ENCODE measurements at regions not wholly inside any gene's neighbourhood (a gene's known extent, or its start where the extent isn't known, plus 50 kb on each side); places are given as distances from the start of the nearest gene placed in this dataset.
"Not testable (repeated sequence)": the region's sequence is repeated elsewhere in the genome, so short reads cannot be mapped to it uniquely, and the experiment has no call there.

- Mint-ChIP-seq H3K27me3 (peaks cover 17% of the 10 kb centered on the region), H3K4me3 (no peak overlapping the region), H3K36me3 (no peaks in the 10 kb centered on the region), H3K27ac (no peak overlapping the region), H3K4me1 (no peaks in the 10 kb centered on the region), H3K9me3 (no peaks in the 10 kb centered on the region)
- ATAC-seq, result no peak
Measured at GRCh38 chrX:16307950-16308349, 140.7 kb downstream of the MAGEB17 start.

- ATAC-seq, result no peak
- Mint-ChIP-seq H3K9me3 (no peaks in the 10 kb centered on the region), H3K36me3 (no peaks in the 10 kb centered on the region), H3K4me1 (no peaks in the 10 kb centered on the region), H3K27me3 (peaks cover 17% of the 10 kb centered on the region), H3K4me3 (no peak overlapping the region), H3K27ac (no peak overlapping the region)
Measured at GRCh38 chrX:16308773-16309172, 141.5 kb downstream of the MAGEB17 start.

GRCh38 chrX:16310326-16310725 is 143.0 kb downstream of the MAGEB17 start:
- H3K27ac Mint-ChIP-seq, result no peak overlapping the region
- H3K27me3 Mint-ChIP-seq, result peaks cover 17% of the 10 kb centered on the region
- no peaks in the 10 kb centered on the region for H3K36me3 Mint-ChIP-seq
- H3K4me3 Mint-ChIP-seq, result no peak overlapping the region
- no peaks in the 10 kb centered on the region for H3K4me1 Mint-ChIP-seq
- H3K9me3 Mint-ChIP-seq, result no peaks in the 10 kb centered on the region
- no peak for ATAC-seq

- no peak overlapping the region for H3K27ac Mint-ChIP-seq
- no peak for ATAC-seq
Measured at GRCh38 chrX:16311671-16312070, 144.4 kb downstream of the MAGEB17 start.

GRCh38 chrX:16312761-16313623 is 145.7 kb downstream of the MAGEB17 start:
- Mint-ChIP-seq H3K9me3 (no peaks in the 10 kb centered on the region), H3K27ac (no peak overlapping the region), H3K4me1 (no peaks in the 10 kb centered on the region), H3K27me3 (peaks cover 17% of the 10 kb centered on the region), H3K4me3 (no peak overlapping the region), H3K36me3 (no peaks in the 10 kb centered on the region)
- no peak for ATAC-seq

More at GRCh38 chrX:16311671-16312070, 144.4 kb downstream of the MAGEB17 start:
- Mint-ChIP-seq H3K36me3 (no peaks in the 10 kb centered on the region), H3K4me1 (no peaks in the 10 kb centered on the region), H3K4me3 (no peak overlapping the region), H3K9me3 (no peaks in the 10 kb centered on the region), H3K27me3 (peaks cover 17% of the 10 kb centered on the region)

GRCh38 chrX:16316331-16316730 is 149.1 kb downstream of the MAGEB17 start:
- H3K36me3 Mint-ChIP-seq, result no peaks in the 10 kb centered on the region
- ATAC-seq, result no peak
- H3K9me3 Mint-ChIP-seq, result no peaks in the 10 kb centered on the region
- no peaks in the 10 kb centered on the region for H3K4me1 Mint-ChIP-seq
- no peak overlapping the region for H3K27ac Mint-ChIP-seq
- H3K4me3 Mint-ChIP-seq, result no peak overlapping the region
- H3K27me3 Mint-ChIP-seq, result peaks cover 19% of the 10 kb centered on the region

- Mint-ChIP-seq H3K27ac (no peak overlapping the region), H3K4me1 (no peaks in the 10 kb centered on the region), H3K27me3 (peaks cover 10% of the 10 kb centered on the region), H3K4me3 (no peak overlapping the region), H3K9me3 (no peaks in the 10 kb centered on the region), H3K36me3 (no peaks in the 10 kb centered on the region)
- ATAC-seq, result no peak
Measured at GRCh38 chrX:16319929-16320328, 152.6 kb downstream of the MAGEB17 start.

GRCh38 chrX:16320765-16321355 is 153.6 kb downstream of the MAGEB17 start:
- no peak overlapping the region for H3K27ac Mint-ChIP-seq
- no peak overlapping the region for H3K4me3 Mint-ChIP-seq
- peaks cover 10% of the 10 kb centered on the region for H3K27me3 Mint-ChIP-seq
- no peak for ATAC-seq
- no peaks in the 10 kb centered on the region for H3K36me3 Mint-ChIP-seq
- H3K4me1 Mint-ChIP-seq, result no peaks in the 10 kb centered on the region
- no peaks in the 10 kb centered on the region for H3K9me3 Mint-ChIP-seq

GRCh38 chrX:16333453-16333852 is 166.2 kb downstream of the MAGEB17 start:
- H3K27ac Mint-ChIP-seq, result no peak overlapping the region
- no peak overlapping the region for H3K4me3 Mint-ChIP-seq
- no peaks in the 10 kb centered on the region for H3K9me3 Mint-ChIP-seq
- peaks cover 6% of the 10 kb centered on the region for H3K4me1 Mint-ChIP-seq
- no peak for ATAC-seq
- no peaks in the 10 kb centered on the region for H3K27me3 Mint-ChIP-seq
- no peaks in the 10 kb centered on the region for H3K36me3 Mint-ChIP-seq

GRCh38 chrX:16335181-16335580 is 167.9 kb downstream of the MAGEB17 start:
- ATAC-seq, result no peak
- H3K9me3 Mint-ChIP-seq, result peaks cover 2% of the 10 kb centered on the region

GRCh38 chrX:16347968-16348670 is 180.8 kb downstream of the MAGEB17 start:
- H3K4me1 Mint-ChIP-seq, result no peaks in the 10 kb centered on the region
- no peak overlapping the region for H3K27ac Mint-ChIP-seq
- H3K4me3 Mint-ChIP-seq, result no peak overlapping the region
- H3K9me3 Mint-ChIP-seq, result no peaks in the 10 kb centered on the region
- no peaks in the 10 kb centered on the region for H3K36me3 Mint-ChIP-seq
- no peak for ATAC-seq
- peaks cover 32% of the 10 kb centered on the region for H3K27me3 Mint-ChIP-seq

More at GRCh38 chrX:16335181-16335580, 167.9 kb downstream of the MAGEB17 start:
- Mint-ChIP-seq H3K4me1 (peaks cover 6% of the 10 kb centered on the region), H3K27me3 (no peaks in the 10 kb centered on the region), H3K4me3 (no peak overlapping the region), H3K36me3 (no peaks in the 10 kb centered on the region), H3K27ac (no peak overlapping the region)

- no peak overlapping the region for H3K27ac Mint-ChIP-seq
- no peaks in the 10 kb centered on the region for H3K36me3 Mint-ChIP-seq
- no peaks in the 10 kb centered on the region for H3K27me3 Mint-ChIP-seq
- H3K4me3 Mint-ChIP-seq, result no peak overlapping the region
- ATAC-seq, result no peak
- H3K4me1 Mint-ChIP-seq, result no peaks in the 10 kb centered on the region
- peaks cover 2% of the 10 kb centered on the region for H3K9me3 Mint-ChIP-seq
Measured at GRCh38 chrX:16357902-16358301, 190.6 kb downstream of the MAGEB17 start.

GRCh38 chrX:16360056-16360455 is 192.8 kb downstream of the MAGEB17 start:
- H3K27ac Mint-ChIP-seq, H3K4me1 Mint-ChIP-seq, H3K36me3 Mint-ChIP-seq, H3K27me3 Mint-ChIP-seq, ATAC-seq, H3K4me3 Mint-ChIP-seq, H3K9me3 Mint-ChIP-seq: not testable (repeated sequence)

GRCh38 chrX:16368696-16369095 is 201.4 kb downstream of the MAGEB17 start:
- H3K4me3 Mint-ChIP-seq, result no peak overlapping the region
- H3K27me3 Mint-ChIP-seq, result no peaks in the 10 kb centered on the region
- H3K36me3 Mint-ChIP-seq, result no peaks in the 10 kb centered on the region
- no peaks in the 10 kb centered on the region for H3K9me3 Mint-ChIP-seq
- H3K27ac Mint-ChIP-seq, result no peak overlapping the region
- H3K4me1 Mint-ChIP-seq, result no peaks in the 10 kb centered on the region
- no peak for ATAC-seq

GRCh38 chrX:16376056-16376455 is 208.8 kb downstream of the MAGEB17 start:
- H3K4me3 Mint-ChIP-seq, result no peak overlapping the region
- no peak for ATAC-seq

More at GRCh38 chrX:16376056-16376455, 208.8 kb downstream of the MAGEB17 start:
- Mint-ChIP-seq H3K27ac (no peak overlapping the region), H3K27me3 (no peaks in the 10 kb centered on the region), H3K4me1 (no peaks in the 10 kb centered on the region), H3K9me3 (no peaks in the 10 kb centered on the region), H3K36me3 (no peaks in the 10 kb centered on the region)
